HFF-Myc (cell line): ENCODE measurements at regions not wholly inside any gene's neighbourhood (a gene's known extent, or its start where the extent isn't known, plus 50 kb on each side); places are given as distances from the start of the nearest gene placed in this dataset.
A peak's percentile ranks its signal among the peaks of the same experiment; 100 is the strongest.
"Not testable (repeated sequence)": the region's sequence is repeated elsewhere in the genome, so short reads cannot be mapped to it uniquely, and the experiment has no call there.

Experiments used
- DNase-seq: peaks from one replicate; pipeline ENCODE4 v3.0.0-alpha.2; 2011; ENCODE audit warnings: low read depth; ENCODE audit errors: extremely low read depth
- H3K4me3 ChIP-seq: replicated peaks from 2 replicates; pipeline ENCODE4 v1.5.1; 2011; ENCODE audit warnings: low read depth, mild to moderate bottlenecking, control low read depth, low read length
- TF ChIP-seq, protein P1 (sequence below): IDR thresholded peaks from 2 replicates; pipeline ENCODE4 v1.5.1; 2012; ENCODE audit warnings: mild to moderate bottlenecking, low read depth, low read length, control low read depth; ENCODE audit errors: missing control alignments

DNA sequence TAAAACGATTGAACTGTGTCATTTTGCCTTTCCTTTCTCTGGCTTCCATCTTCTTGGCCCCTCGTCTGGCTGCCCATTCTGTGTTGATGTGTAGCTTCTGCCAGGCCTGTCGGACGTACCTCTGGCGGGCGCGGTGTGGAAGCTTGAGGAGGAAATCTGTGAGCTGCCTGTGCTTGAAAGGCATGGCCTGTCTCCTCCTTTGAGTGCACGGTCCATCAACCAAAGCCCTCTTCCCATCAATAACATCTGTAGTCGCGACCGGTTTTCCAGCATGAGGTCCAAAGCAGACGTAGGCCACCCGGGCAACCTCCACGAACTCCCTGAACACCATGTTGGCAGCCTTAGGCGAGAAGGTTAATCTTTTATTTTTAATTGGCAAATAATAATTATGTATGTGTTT is 202.7 kb downstream of the CRLF2 start:
- TF ChIP-seq, protein P1, sequence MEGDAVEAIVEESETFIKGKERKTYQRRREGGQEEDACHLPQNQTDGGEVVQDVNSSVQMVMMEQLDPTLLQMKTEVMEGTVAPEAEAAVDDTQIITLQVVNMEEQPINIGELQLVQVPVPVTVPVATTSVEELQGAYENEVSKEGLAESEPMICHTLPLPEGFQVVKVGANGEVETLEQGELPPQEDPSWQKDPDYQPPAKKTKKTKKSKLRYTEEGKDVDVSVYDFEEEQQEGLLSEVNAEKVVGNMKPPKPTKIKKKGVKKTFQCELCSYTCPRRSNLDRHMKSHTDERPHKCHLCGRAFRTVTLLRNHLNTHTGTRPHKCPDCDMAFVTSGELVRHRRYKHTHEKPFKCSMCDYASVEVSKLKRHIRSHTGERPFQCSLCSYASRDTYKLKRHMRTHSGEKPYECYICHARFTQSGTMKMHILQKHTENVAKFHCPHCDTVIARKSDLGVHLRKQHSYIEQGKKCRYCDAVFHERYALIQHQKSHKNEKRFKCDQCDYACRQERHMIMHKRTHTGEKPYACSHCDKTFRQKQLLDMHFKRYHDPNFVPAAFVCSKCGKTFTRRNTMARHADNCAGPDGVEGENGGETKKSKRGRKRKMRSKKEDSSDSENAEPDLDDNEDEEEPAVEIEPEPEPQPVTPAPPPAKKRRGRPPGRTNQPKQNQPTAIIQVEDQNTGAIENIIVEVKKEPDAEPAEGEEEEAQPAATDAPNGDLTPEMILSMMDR, result no peak
- no peak for DNase-seq
- H3K4me3 ChIP-seq, result no peak overlapping the region

DNA sequence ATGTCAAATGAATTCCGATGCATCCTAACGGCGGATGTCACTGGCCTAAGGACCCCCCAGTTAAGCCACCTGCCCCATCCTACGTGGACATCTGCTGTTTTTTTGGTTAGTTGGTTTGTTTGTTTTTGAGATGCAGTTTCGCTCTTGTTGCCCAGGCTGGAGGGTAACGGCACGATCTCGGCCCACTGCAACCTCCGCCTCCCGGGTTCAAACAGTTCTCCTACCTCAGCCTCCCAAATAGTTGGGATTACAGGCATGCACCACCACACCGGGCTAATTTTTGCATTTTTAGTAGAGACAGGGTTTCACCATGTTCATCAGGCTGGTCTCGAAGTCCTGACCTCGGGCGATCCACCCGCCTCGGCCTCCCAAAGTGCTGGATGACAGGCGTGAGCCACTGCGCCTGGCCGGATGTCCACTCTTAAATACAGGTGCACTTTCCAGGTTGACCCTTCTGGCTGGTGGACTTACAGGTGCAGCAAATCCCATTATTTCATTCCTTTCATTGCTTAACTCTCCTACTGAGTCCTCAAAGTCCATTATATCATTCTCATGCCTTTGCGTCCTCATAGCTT is 206.2 kb downstream of the CRLF2 start:
- TF ChIP-seq, protein P1, result no peak
- H3K4me3 ChIP-seq, result no peak overlapping the region
- no peak for DNase-seq

DNA sequence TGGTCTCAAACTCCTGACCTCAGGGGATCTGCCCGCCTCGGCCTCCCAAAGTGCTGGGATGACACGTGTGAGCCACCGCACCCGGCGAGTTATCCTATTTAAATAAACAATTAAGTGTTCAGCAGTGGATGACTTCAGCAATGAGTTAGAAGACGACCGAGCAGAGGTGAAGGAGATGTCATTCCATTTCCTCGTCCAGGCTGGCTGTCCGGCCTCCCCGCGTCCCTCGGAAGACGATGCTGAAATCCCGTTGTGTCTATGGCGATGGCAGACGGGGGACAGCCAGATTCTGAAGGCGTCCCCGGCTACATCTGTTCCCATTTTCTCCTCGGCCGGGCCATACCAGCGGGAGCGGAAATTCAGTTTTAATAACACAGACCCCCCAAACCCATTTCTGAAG is 209.8 kb downstream of the CRLF2 start:
- DNase-seq, result no peak
- H3K4me3 ChIP-seq, result no peak overlapping the region
- TF ChIP-seq, protein P1, result no peak

DNA sequence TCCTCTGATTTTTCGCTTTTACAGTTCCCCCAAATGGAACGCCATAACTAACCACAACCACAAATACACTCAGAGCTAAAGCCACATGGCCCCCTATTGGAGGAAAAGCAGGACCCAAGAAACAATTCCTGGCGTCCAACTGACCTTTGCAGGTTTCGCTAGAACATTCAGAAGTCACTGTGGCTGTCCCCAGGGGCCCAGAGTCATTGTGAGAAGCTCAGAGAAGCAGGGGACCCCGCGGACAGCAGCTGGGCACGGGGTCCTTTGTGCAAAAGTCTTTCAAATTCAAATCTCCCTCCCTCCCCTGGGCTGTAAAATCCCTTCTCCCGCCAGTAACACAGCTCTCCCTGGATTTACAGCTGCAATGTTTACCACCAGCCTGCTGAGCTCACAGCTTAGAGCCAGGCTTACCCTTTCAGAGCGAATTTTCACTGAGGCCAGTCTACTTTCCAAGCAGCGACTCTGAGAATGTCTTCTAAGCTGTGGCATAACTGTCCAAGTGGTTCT is 214.8 kb downstream of the CRLF2 start:
- DNase-seq, result no peak
- no peak overlapping the region for H3K4me3 ChIP-seq
- TF ChIP-seq, protein P1, result no peak

DNA sequence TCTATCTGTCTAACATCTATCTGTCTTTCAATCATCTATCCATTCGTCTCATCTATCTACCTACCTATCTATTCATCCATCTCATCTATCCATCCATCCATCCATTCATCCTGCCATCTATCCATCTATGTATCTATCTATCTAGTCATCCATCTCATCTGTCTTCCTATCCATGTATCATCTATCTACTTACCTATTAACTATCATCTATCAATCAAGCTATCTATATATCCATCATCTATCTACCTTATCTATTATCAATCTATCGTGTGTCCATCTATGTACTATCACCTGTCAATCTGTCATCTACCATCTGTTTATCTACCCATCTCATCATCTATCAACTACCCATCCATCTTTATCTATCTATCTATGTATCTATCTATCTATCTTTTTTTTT is 217.7 kb downstream of the CRLF2 start:
- TF ChIP-seq, protein P1, result no peak
- no peak for DNase-seq
- no peak overlapping the region for H3K4me3 ChIP-seq

DNA sequence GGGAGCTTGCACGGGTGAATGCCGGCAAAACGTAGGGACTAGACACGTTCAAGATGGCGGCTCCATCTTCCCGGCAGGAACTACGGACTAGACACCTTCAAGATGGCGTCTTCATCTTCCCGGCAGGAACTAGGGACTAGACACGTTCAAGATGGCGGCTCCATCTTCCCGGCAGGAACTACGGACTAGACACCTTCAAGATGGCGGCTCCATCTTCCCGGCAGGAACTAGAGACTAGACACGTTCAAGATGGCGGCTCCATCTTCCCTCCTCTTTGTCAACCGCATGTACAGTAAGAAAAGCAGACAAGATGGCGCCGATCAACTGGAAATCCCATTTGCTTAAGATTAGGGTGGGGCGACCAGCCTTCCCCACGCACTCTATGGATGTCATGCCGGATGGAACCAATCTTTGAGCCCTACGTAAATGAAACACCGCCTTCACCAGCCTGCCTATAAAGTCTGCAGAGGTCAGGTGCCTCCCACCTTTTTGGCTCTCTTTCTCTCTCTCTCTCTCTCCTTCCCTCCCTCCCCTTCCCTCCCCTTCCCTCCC is 222.4 kb downstream of the CRLF2 start:
- H3K4me3 ChIP-seq, result peak overlapping the region; percentile 31
- TF ChIP-seq, protein P1, result no peak
- DNase-seq, result peak; percentile 91

DNA sequence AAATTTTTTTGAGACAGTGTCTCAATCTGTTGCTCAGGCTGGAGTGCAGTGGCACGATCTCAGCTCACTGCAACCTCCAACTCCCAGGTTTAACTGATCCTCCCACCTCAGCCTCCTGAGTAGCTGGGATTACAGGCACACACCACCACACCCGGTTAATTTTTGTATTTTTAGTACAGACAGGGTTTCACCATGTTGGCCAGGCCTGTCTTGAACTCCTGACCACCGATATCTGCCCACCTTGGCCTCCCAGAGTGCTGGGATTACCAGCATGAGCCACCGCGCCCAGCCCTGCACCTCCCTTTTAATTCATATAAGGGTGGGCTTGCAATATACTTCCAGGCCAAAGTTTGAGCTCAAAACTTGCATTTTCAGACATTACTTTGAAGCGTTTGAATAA is 223.9 kb downstream of the CRLF2 start:
- not testable (repeated sequence) for DNase-seq, H3K4me3 ChIP-seq
